Lung (tissue), 11 donors: ENCODE measurements at regions not wholly inside any gene's neighbourhood (a gene's known extent, or its start where the extent isn't known, plus 50 kb on each side); places are given as distances from the start of the nearest gene placed in this dataset.
"Not testable (repeated sequence)": the region's sequence is repeated elsewhere in the genome, so short reads cannot be mapped to it uniquely, and the experiment has no call there.

Experiments used
- ATAC-seq: fragments of 200-7000 bp; cut with Tn5 transposase; one replicate; pipeline ENCODE4 v1.9.1; 2020; ENCODE audit warnings: moderate number of reproducible peaks; ENCODE audit not compliant: insufficient read depth, low FRiP score
- DNase-seq, 3 donors: peaks; one replicate each; pipeline ENCODE4 v3.0.0-alpha.2; 2013 to 2017
- H3K27ac ChIP-seq, 2 donors: one replicate each; pipeline ENCODE4 v1.5.1; 2013; ENCODE audit warnings: mild to moderate bottlenecking in 2 of 2, moderate library complexity in 2 of 2, control low read depth in 1 of 2, inconsistent platforms in 1 of 2, low read depth in 1 of 2, low read length in 1 of 2
- H3K27me3 ChIP-seq, 3 donors: one replicate each; pipeline ENCODE4 v1.5.1; 2013; ENCODE audit warnings: low read length in 2 of 3; ENCODE audit not compliant: control insufficient read depth in 3 of 3, insufficient read depth in 3 of 3
- H3K36me3 ChIP-seq, 4 donors: one replicate each; pipeline ENCODE4 v1.5.1; 2013; ENCODE audit warnings: low read length in 4 of 4, mild to moderate bottlenecking in 1 of 4, moderate library complexity in 1 of 4; ENCODE audit not compliant: control insufficient read depth in 4 of 4, insufficient read depth in 4 of 4
- H3K4me1 ChIP-seq, 5 donors: one replicate each; pipeline ENCODE4 v1.5.1; 2013; ENCODE audit warnings: low read length in 5 of 5, mild to moderate bottlenecking in 2 of 5, moderate library complexity in 1 of 5; ENCODE audit not compliant: control insufficient read depth in 5 of 5, insufficient read depth in 5 of 5
- H3K4me3 ChIP-seq: one replicate; pipeline ENCODE4 v1.5.1; 2013; ENCODE audit warnings: mild to moderate bottlenecking, control low read depth, moderate library complexity
- H3K9ac ChIP-seq, 2 donors: one replicate each; pipeline ENCODE4 v1.5.1; 2013; ENCODE audit warnings: low read length in 2 of 2, control low read depth in 1 of 2; ENCODE audit not compliant: insufficient read depth in 1 of 2
- H3K9me3 ChIP-seq, 4 donors: one replicate each; pipeline ENCODE4 v1.5.1; 2013; ENCODE audit warnings: low read length in 3 of 4, mild to moderate bottlenecking in 1 of 4, moderate library complexity in 1 of 4; ENCODE audit not compliant: control insufficient read depth in 4 of 4, insufficient read depth in 3 of 4
- CTCF ChIP-seq: IDR thresholded peaks from 2 replicates; pipeline ENCODE4 v1.5.1; 2012; ENCODE audit warnings: mild to moderate bottlenecking; ENCODE audit errors: control extremely low read depth, extremely low read depth
- WGBS, 2 donors: extraction: QIAGEN DNeasy Blood & Tissue Kit; methylation state at CpG; one replicate each; pipeline ENCODE4 v1.1.7; 2013; 5-methylcytosine and 5-hydroxymethylcytosine counted together
- donor health status: control.
- donor health status: control.
- donor health status: Bipolar disorder and iron deficiency.
- donor health status: healthy.
- donor health status: DM: yes; HTN: yes; CAD: no.

GRCh38 chr16:79947771-79948170, 347.2 kb upstream of the MAF start:
- ATAC-seq (no peak), DNase-seq (no peak)
- no peak overlapping the region for H3K27ac ChIP-seq
- peaks cover 0 to 3% (median 0%) of the 10 kb centered on the region in 5 donors for H3K4me1 ChIP-seq
- H3K9ac ChIP-seq, result no peak overlapping the region
- no peak for TF ChIP-seq CTCF
- H3K9me3 ChIP-seq, result no peaks in the 10 kb centered on the region
- WGBS, 2 donors, result 79% methylated on average over 3 of the region's 3 CpGs
- H3K4me3 ChIP-seq, result no peak overlapping the region
- H3K36me3 ChIP-seq, result no peaks in the 10 kb centered on the region
- no peaks in the 10 kb centered on the region for H3K27me3 ChIP-seq

- TF ChIP-seq CTCF, result no peak
- Histone ChIP-seq H3K27ac (no peak overlapping the region), H3K4me1 (peaks cover 0 to 3% (median 0%) of the 10 kb centered on the region in 5 donors), H3K27me3 (no peaks in the 10 kb centered on the region), H3K4me3 (no peak overlapping the region), H3K9ac (no peak overlapping the region), H3K9me3 (no peaks in the 10 kb centered on the region), H3K36me3 (no peaks in the 10 kb centered on the region)
- DNase-seq, result no peak
- 93 to 98% methylated on average over 2 of the region's 2 CpGs for WGBS, 2 donors
- no peak for ATAC-seq
Measured at GRCh38 chr16:79946252-79946651, 345.7 kb upstream of the MAF start.

GRCh38 chr16:79943736-79944135, 343.2 kb upstream of the MAF start:
- TF ChIP-seq CTCF, result no peak
- Histone ChIP-seq H3K4me1 (no peaks in the 10 kb centered on the region), H3K27ac (no peak overlapping the region), H3K36me3 (no peaks in the 10 kb centered on the region), H3K4me3 (no peak overlapping the region), H3K9ac (no peak overlapping the region), H3K27me3 (no peaks in the 10 kb centered on the region), H3K9me3 (no peaks in the 10 kb centered on the region)
- ATAC-seq (no peak), DNase-seq (peak in 1 of 3 donors; percentile 53)
- 73 to 84% methylated on average over 3 of the region's 3 CpGs for WGBS, 2 donors

GRCh38 chr16:79938575-79938974, 338.0 kb upstream of the MAF start:
- TF ChIP-seq CTCF, result no peak
- Histone ChIP-seq H3K4me3 (no peak overlapping the region), H3K9ac (no peak overlapping the region), H3K27me3 (no peaks in the 10 kb centered on the region), H3K9me3 (peaks cover 0 to 3% (median 2%) of the 10 kb centered on the region in 4 donors), H3K4me1 (peaks cover 0 to 8% (median 0%) of the 10 kb centered on the region in 5 donors), H3K36me3 (no peaks in the 10 kb centered on the region), H3K27ac (no peak overlapping the region)
- ATAC-seq (no peak), DNase-seq (no peak)
- WGBS, 2 donors, result 79 to 82% methylated on average over 4 of the region's 4 CpGs

- H3K9ac ChIP-seq, H3K27ac ChIP-seq, H3K9me3 ChIP-seq, H3K27me3 ChIP-seq, H3K4me1 ChIP-seq, ATAC-seq, DNase-seq, H3K4me3 ChIP-seq, H3K36me3 ChIP-seq: not testable (repeated sequence)
Measured at GRCh38 chr16:79937671-79938070, 337.1 kb upstream of the MAF start.
